ENCODE measurements at regions not wholly inside any gene's neighbourhood (a gene's known extent, or its start where the extent isn't known, plus 50 kb on each side); places are given as distances from the start of the nearest gene placed in this dataset.

- DNase-seq, result no peak
Measured at GRCh38 chr11:134905517-134905916, 493.5 kb upstream of the B3GAT1 start.

DNA sequence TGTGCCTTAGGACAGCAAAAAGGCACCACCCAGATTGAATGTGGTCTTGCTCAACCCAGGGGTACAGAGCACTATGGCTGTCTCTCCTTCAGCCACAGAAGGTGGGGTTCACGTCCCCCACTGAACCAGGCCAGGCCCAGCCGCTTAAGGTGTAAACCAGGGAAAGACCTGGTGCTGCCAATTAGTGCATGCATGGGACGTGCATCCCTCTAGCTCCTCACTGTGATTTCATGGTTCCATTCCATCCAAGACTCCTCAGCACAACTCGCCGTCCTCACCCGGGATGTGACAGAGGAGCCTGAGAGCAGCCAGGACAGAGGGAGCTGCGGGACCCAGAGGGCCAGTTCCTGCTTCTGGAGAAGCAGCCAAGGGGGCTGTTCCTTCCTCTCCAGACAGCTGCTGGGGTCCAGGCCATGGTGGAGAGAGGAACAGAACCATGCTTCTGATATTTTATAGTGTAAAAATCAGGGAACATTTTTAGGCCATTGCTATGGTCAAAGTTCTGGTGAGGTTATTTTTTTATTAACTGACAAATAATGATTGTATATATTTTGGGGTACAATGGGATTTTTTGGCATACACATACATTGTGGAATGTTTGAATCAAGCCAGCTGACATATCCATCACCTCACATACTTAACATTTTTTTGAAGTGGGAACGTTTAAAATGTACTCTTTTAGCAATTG, 492.2 kb upstream of the B3GAT1 start:
- no peak for DNase-seq

DNA sequence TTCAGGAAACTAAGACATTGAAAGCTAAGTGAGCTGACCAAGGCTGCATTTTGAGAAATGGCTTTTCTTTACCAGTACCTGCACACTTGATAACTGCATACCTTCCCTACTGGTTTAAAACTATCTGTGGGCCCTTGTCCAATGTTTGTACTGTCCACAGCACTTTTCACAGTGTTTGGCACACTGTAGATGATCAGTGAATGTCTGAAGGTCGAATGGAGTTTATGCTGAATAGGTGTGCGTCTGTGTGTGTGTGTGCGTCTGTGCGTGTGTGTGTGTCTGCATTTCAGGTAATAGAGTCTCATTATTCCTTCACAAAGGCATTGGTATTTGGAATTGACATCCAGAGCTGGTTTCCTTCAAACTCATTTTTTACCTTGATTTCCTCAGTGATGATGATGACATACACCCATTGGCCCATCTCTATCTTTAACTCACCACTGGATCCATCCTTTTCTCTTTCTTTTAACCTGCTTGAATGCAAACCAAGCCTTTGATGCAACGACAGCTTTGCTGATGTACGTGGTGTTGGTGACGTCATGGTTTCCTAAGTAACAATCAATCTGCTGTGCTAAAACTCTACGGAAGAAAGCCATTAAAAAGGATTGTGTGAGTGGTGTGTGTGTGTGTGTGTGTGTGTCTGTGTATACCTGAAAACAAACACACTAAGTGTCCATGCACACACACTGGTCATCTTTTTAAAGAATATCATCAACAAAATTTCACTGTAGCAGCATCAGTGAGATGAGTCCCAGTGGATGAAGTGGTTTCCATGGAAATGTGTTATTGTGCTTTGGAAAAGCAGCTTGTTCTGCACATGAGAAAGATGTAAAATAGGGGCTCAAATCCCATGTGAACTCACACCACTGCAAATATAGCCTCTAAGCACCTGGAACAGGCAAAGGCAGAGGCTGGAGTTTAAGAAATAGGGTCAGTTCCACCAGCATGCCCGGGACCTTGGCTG, 490.2 kb upstream of the B3GAT1 start:
- DNase-seq, result no peak

GRCh38 chr11:134901542-134901941, 489.5 kb upstream of the B3GAT1 start:
- DNase-seq, result no peak

- no peak for DNase-seq
Measured at GRCh38 chr11:134893810-134894685, 482.0 kb upstream of the B3GAT1 start.

DNA sequence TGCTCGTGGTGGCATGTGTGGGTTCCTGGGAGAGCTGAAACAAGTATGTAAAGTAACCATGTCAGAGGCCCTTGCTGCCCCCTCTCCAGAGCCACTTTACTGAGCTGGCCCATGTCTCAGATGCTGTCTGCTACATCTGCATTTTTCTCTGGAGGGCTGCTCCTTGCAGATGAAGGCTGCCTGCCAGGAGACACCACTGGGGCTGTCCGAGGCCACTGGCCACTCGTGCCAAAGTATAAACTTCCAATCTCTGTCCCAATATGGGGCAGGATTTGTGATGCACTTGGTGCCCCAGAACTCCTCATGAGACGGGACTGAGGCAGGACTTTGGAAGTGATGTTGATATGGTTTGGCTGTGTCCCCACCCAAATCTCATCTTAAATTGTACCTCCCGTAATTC, 478.4 kb upstream of the B3GAT1 start:
- no peak for DNase-seq

GRCh38 chr11:134889832-134890231, 477.8 kb upstream of the B3GAT1 start:
- no peak for DNase-seq

- no peak for DNase-seq
Measured at GRCh38 chr11:134888821-134889220, 476.8 kb upstream of the B3GAT1 start.

DNA sequence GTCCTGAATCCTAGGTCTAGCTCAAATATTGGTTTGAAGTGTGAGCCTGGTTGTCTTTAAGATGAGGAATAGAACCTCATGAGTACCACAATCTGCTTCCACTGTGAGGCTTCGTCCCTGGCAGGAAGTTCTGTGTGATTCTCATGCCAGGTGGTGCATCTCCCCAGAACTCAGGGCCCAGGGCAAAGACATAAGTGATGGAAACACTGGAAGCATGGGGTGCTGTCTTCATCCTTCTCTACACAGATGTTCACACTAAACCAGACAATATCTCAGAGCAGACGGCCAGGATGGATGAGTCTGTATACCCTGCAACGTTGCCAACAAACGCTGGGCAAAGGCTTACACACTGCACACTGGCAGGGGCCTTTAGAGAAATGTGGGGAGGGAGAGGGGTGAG, 475.9 kb upstream of the B3GAT1 start:
- DNase-seq, result no peak

DNA sequence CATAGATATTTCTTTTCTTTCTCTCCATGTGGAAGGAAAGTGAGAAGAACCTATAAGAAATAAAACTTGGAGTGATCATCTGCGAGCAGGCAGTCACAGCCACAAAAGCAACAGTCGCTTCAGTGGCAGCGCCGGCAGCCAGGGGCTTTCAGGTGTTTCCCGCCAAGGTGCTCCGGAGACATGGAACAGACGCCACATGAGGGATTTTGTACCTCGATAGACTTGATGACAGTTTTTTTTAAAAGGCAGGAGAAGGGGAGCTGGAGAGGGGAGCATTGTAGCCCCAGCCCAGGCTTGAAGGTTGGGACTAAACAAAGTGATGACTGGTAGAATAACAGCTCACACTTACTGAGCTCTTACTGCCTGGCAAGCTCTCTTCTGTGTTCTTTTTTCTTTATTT, 471.4 kb upstream of the B3GAT1 start:
- DNase-seq, result no peak

GRCh38 chr11:134882671-134883297, 470.7 kb upstream of the B3GAT1 start:
- DNase-seq, result no peak

DNA sequence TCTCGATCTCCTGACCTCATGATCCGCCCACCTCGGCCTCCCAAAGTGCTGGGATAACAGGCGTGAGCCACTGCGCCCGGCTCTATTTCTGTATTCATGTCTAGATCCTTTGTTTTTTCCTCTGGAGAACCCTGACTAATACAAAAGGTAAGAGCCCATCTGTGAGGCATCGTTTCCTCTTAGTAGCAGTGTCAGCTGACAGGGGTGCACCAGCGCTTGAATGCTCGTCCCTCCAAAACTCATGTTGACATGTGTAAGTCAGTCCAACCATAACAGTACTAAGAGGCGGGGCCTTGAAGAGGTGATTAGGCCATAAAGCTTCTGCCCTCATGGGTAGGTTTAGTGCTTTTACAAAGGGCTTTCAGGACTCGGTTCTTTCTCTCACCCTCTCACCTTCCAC, 470.1 kb upstream of the B3GAT1 start:
- no peak for DNase-seq

DNA sequence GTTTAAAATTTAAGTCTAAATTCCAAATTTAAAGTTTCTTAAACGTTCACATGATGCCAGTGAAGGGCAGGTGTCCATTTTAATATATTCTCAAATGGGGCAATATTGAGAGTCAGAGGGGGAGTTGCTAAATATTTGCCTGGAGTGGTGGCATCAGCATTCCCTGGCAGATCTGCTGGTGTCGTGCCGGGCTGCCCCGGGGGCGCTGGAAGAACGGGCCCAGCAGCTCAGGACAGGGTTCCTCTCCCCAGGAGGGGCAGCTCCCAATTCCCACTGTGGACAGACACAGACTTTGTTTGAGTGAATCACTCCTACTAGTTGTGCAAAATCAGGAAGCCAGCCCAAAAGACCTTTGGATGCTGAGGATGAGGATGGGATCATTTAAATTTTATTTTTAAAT, 468.7 kb upstream of the B3GAT1 start:
- DNase-seq, result no peak

- no peak for DNase-seq
Measured at GRCh38 chr11:134879931-134880330, 467.9 kb upstream of the B3GAT1 start.

- no peak for DNase-seq
Measured at GRCh38 chr11:134879341-134879740, 467.3 kb upstream of the B3GAT1 start.

- DNase-seq, result no peak
Measured at GRCh38 chr11:134878785-134879184, 466.7 kb upstream of the B3GAT1 start.

DNA sequence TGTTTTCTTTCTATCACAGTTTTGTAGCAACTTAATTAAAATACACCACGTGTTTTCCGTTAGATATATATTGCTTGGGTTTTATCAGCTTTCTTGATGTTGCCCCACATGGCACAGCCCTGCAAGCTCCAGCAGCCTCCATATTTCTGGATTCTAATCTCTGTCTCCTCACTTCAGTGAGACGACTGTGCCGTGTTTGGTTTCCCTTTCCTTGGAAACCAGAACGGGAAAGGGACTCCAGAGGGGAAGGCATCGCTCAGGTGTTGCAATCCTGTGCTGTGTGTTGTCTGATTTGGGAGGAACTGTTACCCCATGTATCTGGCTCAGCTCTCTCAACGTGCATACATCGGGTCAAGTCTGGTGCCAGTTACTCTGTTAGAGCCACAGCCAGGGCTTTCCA, 464.2 kb upstream of the B3GAT1 start:
- no peak for DNase-seq

DNA sequence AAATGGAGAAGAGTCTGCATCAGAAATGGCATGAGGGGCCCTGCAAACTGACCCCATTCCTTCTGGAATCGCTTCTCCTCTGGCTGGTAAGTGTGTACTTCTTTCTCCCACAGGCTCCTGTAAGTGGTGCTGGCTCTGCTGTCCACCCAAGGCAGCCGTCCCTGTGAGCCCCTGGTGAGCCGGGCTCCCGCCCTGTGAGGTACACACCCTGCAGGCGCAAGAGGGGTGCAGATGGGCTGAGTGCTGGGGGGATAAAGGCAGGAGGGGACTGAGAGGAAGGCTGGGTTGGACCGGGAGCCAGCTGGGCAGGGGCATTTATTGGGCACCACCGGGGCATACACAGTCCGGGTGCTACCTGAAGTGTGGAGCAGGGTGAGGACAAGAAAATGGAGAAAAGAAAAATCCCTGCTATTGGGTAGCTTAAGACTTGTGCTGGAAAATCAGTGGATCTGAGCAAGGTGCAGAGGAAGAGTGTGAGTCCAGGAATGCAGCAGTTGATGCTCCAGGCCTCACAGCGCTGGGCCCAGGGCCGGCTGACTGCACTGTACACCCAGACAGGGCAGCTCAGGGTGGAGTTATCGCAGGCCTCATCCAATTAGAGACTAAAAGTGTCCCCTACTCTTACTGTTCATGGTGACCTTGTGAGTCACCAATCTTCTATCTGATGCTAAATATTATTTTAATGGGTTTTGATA, 455.1 kb upstream of the B3GAT1 start:
- DNase-seq, result no peak

DNA sequence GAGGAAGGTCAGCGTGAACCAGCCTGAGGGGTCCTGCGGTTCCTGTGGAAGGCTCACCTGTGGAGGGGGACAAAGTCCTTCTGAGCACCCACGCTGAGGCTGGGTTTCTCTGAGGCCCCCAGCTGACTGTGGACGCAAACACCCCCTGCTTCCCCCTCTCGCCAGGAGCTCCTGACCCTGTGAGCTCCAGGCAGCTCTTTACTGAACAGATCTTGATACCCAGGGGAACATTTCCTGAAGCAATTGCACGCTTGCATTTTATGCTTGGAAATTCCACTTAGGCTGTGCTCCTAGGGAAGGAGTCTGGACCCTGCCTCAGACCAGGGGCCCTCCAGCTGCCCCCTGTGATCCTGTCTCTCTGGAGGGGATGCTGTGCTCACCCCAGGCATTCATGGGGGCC, 454.2 kb upstream of the B3GAT1 start:
- DNase-seq, result no peak

DNA sequence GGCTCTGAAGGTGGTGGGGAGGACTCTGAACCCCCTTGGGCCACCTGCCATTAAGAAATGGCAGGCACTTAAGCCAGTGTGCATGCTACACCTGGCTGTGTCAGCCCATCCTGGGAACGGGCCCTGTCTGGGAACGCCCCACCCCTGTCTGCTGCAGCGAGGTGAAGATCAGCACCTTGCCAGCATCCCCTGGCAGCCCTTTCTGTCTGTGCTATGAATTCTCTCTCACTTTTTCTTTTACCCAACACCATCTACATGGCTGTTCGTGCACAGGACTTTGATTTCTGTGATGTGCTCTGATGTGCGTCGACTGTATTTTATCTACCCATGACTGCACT, 452.9 kb upstream of the B3GAT1 start:
- DNase-seq, result no peak

DNA sequence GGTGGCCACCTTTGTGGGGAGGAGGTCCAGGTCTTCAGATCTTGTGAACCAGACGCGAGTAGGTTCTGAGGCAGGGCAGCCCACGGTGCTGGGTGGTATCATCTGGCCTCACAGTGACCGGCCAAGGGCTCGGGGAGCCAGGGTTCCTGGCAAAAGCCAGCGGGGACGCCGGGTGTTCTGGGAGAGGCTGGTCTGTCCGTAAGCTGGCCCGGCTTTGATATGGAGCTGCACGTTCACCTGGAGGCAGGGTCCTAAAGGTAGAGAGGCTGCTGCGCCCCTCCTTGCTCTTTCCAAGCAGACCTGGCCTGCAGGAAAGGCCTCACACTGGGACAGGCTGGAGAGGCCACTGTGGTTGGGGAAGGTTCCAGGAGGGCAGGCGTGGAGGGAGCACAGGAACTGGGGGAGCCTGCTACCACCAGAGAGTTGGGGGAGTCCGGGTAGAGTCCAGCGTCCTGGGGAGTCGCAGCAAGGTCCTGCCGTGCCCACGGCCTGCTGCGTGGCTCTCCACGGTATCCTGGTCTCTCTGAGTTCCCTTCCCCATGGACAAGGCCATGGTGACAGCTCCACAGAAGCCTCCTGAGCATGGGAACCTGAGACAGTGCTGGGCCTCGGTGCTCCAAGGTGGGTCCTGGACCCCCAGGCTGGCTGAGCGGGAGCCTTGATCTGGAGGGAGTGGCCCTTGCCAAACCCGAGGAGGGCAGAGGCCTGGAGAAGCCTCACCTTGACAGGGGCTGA, 452.4 kb upstream of the B3GAT1 start:
- no peak for DNase-seq

DNA sequence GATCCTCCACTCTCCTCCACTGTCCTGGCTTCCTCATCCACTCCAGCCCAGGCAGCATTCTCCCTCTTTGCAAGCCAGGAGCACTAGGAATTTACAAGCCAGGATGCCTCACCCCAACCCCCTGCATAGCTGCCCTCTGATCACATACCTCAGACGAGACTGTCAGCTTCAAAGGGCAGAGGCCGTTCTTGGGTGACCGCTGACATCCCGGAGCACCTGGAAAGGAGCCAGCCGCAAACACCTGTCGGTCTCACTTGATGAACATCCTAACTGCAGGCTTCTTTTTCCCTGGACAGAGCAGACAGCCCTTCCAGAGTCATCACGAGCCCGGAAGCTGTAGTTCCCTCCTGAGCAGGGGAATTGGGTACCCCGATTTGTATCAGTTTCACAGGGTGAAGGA, 451.3 kb upstream of the B3GAT1 start:
- DNase-seq, result no peak

Measured in NCI-H146 (cell line).